ENCODE measurements at regions not wholly inside any gene's neighbourhood (a gene's known extent, or its start where the extent isn't known, plus 50 kb on each side); places are given as distances from the start of the nearest gene placed in this dataset.

- ATAC-seq (no peak), DNase-seq (ENCODE audit: low spot score) (no peak)
- no peaks in the 10 kb centered on the region for H3K9me3 Mint-ChIP-seq
- H3K27me3 Mint-ChIP-seq (ENCODE audit: low read depth): no peaks in the 10 kb centered on the region
- no peaks in the 10 kb centered on the region for H3K4me1 Mint-ChIP-seq
- no peak overlapping the region for H3K27ac Mint-ChIP-seq
- TF ChIP-seq ZNF396 (CRISPR knock-in tag; IDR thresholded peaks at IDR 0.05; ENCODE audit: borderline replicate concordance) (no peak), TCF7 (CRISPR knock-in tag; IDR thresholded peaks at IDR 0.05; ENCODE audit: low read depth) (no peak), USF1 (CRISPR knock-in tag; IDR thresholded peaks at IDR 0.05) (no peak), USF2 (CRISPR knock-in tag; IDR thresholded peaks at IDR 0.05) (no peak), CREB1 (CRISPR knock-in tag; IDR thresholded peaks at IDR 0.05) (no peak), CREM (CRISPR knock-in tag; IDR thresholded peaks at IDR 0.05) (no peak), ATF3 (CRISPR knock-in tag; conservative IDR thresholded peaks at IDR 0.05) (no peak)
- ChIA-PET CTCF (no interaction called here), POLR2A (interaction anchor here (0.5 kb wide), 1 partner anchor 403 kb away, joined by 3 read pairs; no protein-coding TSS in a partner anchor)
- no peak overlapping the region for H3K4me3 Mint-ChIP-seq
- H3K36me3 Mint-ChIP-seq: no peaks in the 10 kb centered on the region
These were observed 912.9 kb downstream of the SORCS1 start for GRCh38 chr10:106251573-106251972.

GRCh38 chr10:106242301-106242700 is 922.2 kb downstream of the SORCS1 start:
- Mint-ChIP-seq H3K4me3 (no peak overlapping the region), H3K4me1 (no peaks in the 10 kb centered on the region), H3K27me3 (ENCODE audit: low read depth) (no peaks in the 10 kb centered on the region; the same call in 1 of the 2 replicates), H3K27ac (no peak overlapping the region), H3K36me3 (no peaks in the 10 kb centered on the region), H3K9me3 (peaks cover 3% of the 10 kb centered on the region; the same call in 1 of the 2 replicates)
- CTCF ChIA-PET: no interaction called here
- DNase-seq (ENCODE audit: low spot score): no peak
- POLR2A ChIA-PET: no interaction called here
- no peak for ATAC-seq
- TF ChIP-seq KAT7 (CRISPR knock-in tag; IDR thresholded peaks at IDR 0.05; ENCODE audit: borderline replicate concordance) (no peak), ARID4B (CRISPR knock-in tag; IDR thresholded peaks at IDR 0.05; ENCODE audit: borderline replicate concordance) (no peak), ZNF671 (CRISPR knock-in tag; IDR thresholded peaks at IDR 0.05) (no peak)

- Mint-ChIP-seq H3K27me3 (ENCODE audit: low read depth) (no peaks in the 10 kb centered on the region), H3K9me3 (no peaks in the 10 kb centered on the region; the same call in 1 of the 2 replicates), H3K36me3 (no peaks in the 10 kb centered on the region), H3K4me3 (no peak overlapping the region), H3K4me1 (no peaks in the 10 kb centered on the region), H3K27ac (no peak overlapping the region)
- DNase-seq (ENCODE audit: low spot score): no peak
- ChIA-PET POLR2A (no interaction called here), CTCF (no interaction called here)
- ATAC-seq: no peak
- TF ChIP-seq E2F4 (CRISPR knock-in tag; IDR thresholded peaks at IDR 0.05; ENCODE audit: borderline replicate concordance, low read depth) (no peak), ZBTB43 (CRISPR knock-in tag; IDR thresholded peaks at IDR 0.05) (no peak), NR3C1 (CRISPR knock-in tag; conservative IDR thresholded peaks at IDR 0.05; ENCODE audit: low read depth) (no peak), ATF1 (CRISPR knock-in tag; IDR thresholded peaks at IDR 0.05) (no peak), AFF4 (CRISPR knock-in tag; IDR thresholded peaks at IDR 0.05; ENCODE audit: borderline replicate concordance) (no peak), NR2C2 (CRISPR knock-in tag; IDR thresholded peaks at IDR 0.05) (no peak), FOXP4 (CRISPR knock-in tag; IDR thresholded peaks at IDR 0.05) (no peak), KAT7 (CRISPR knock-in tag; IDR thresholded peaks at IDR 0.05; ENCODE audit: borderline replicate concordance) (no peak)
These were observed 937.7 kb downstream of the SORCS1 start for GRCh38 chr10:106226828-106227227.
